Esophagus squamous epithelium (tissue), 4 donors: ENCODE measurements at regions not wholly inside any gene's neighbourhood (a gene's known extent, or its start where the extent isn't known, plus 50 kb on each side); places are given as distances from the start of the nearest gene placed in this dataset.

Experiments used
- POLR2A ChIP-seq, 4 donors: fragments of 450-650 bp; IDR thresholded peaks; one replicate each; pipeline ENCODE4 v1.6.1; 2017; ENCODE audit warnings: antibody characterized with exemption in 4 of 4, mild to moderate bottlenecking in 4 of 4, moderate library complexity in 3 of 4
- TF ChIP-seq, protein P1 (sequence below), 6 experiments: fragments of 450-650 bp in 4 of 6; fragments of 200-600 bp in 2 of 6; sonication (generic) in 2 of 6; IDR thresholded peaks; one replicate each; pipeline ENCODE4 v1.5.1; 2016 to 2019; ENCODE audit warnings: antibody characterized with exemption in 6 of 6, mild to moderate bottlenecking in 4 of 6, moderate library complexity in 4 of 6

DNA sequence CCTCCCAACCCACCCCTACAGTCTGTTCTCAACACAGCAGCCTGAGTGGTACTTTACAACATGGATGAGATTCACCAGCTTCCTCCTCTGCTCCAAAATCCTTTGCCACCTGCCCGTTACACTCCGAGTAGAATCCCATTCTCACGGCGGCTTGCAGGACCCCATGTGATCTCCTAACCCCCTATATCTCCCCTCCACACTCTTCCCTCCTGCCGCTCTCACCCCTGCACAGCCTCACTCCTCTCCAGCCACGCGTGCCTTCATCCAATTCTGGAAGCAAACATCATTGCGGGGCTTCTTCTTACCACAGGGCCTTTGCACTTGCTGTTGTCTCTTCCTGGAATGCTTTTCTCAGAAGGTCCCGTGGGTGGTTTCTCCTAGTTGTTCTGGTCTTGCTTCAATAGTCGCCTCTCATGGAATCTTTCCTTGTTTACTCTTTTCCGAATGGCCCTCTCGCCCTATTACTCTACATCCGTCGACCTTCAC lies 472.3 kb downstream of the CDH26 start:
- TF ChIP-seq, protein P1, sequence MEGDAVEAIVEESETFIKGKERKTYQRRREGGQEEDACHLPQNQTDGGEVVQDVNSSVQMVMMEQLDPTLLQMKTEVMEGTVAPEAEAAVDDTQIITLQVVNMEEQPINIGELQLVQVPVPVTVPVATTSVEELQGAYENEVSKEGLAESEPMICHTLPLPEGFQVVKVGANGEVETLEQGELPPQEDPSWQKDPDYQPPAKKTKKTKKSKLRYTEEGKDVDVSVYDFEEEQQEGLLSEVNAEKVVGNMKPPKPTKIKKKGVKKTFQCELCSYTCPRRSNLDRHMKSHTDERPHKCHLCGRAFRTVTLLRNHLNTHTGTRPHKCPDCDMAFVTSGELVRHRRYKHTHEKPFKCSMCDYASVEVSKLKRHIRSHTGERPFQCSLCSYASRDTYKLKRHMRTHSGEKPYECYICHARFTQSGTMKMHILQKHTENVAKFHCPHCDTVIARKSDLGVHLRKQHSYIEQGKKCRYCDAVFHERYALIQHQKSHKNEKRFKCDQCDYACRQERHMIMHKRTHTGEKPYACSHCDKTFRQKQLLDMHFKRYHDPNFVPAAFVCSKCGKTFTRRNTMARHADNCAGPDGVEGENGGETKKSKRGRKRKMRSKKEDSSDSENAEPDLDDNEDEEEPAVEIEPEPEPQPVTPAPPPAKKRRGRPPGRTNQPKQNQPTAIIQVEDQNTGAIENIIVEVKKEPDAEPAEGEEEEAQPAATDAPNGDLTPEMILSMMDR (IDR thresholded peaks at IDR 0.05): no peak
- TF ChIP-seq POLR2A (IDR thresholded peaks at IDR 0.05): no peak
